SIG-M5 treated with dmso at 0.1 percent for 504 hours (cell line): ENCODE measurements at regions not wholly inside any gene's neighbourhood (a gene's known extent, or its start where the extent isn't known, plus 50 kb on each side); places are given as distances from the start of the nearest gene placed in this dataset.

ENCODE experiments used
- DNase-seq: peaks from one replicate; lab custom pipeline; 2025; ENCODE audit not compliant: unreplicated experiment; lab: John Stamatoyannopoulos, UW

- no peak for DNase-seq
Observed at GRCh38 chr4:162657966-162658365, 494.2 kb upstream of the FSTL5 start.

- DNase-seq: no peak
Observed at GRCh38 chr4:162650166-162650565, 486.4 kb upstream of the FSTL5 start.

GRCh38 chr4:162645381-162645780, 481.6 kb upstream of the FSTL5 start:
- no peak for DNase-seq

GRCh38 chr4:162644346-162644745, 480.5 kb upstream of the FSTL5 start:
- no peak for DNase-seq

GRCh38 chr4:162640152-162640551, 476.4 kb upstream of the FSTL5 start:
- no peak for DNase-seq

GRCh38 chr4:162634390-162634789, 470.6 kb upstream of the FSTL5 start:
- DNase-seq: no peak

GRCh38 chr4:162622664-162623063, 458.9 kb upstream of the FSTL5 start:
- no peak for DNase-seq

GRCh38 chr4:162610116-162610515, 446.3 kb upstream of the FSTL5 start:
- DNase-seq: no peak

GRCh38 chr4:162586266-162586665, 422.5 kb upstream of the FSTL5 start:
- no peak for DNase-seq

- DNase-seq: no peak
Observed at GRCh38 chr4:162582180-162582579, 418.4 kb upstream of the FSTL5 start.

- DNase-seq: no peak
Observed at GRCh38 chr4:162565730-162566129, 401.9 kb upstream of the FSTL5 start.

- DNase-seq: no peak
Observed at GRCh38 chr4:162560073-162560472, 396.3 kb upstream of the FSTL5 start.

- no peak for DNase-seq
Observed at GRCh38 chr4:162557516-162558106, 393.8 kb upstream of the FSTL5 start.

GRCh38 chr4:162535121-162535520, 371.3 kb upstream of the FSTL5 start:
- peak; percentile 0 for DNase-seq

GRCh38 chr4:162523171-162523570, 359.4 kb upstream of the FSTL5 start:
- DNase-seq: no peak

GRCh38 chr4:162522724-162523123, 358.9 kb upstream of the FSTL5 start:
- no peak for DNase-seq

- DNase-seq: no peak
Observed at GRCh38 chr4:162510937-162511336, 347.1 kb upstream of the FSTL5 start.

- DNase-seq: no peak
Observed at GRCh38 chr4:162510115-162510514, 346.3 kb upstream of the FSTL5 start.

- no peak for DNase-seq
Observed at GRCh38 chr4:162509333-162509732, 345.5 kb upstream of the FSTL5 start.

GRCh38 chr4:162506253-162506652, 342.5 kb upstream of the FSTL5 start:
- DNase-seq: no peak

GRCh38 chr4:162503868-162504267, 340.1 kb upstream of the FSTL5 start:
- no peak for DNase-seq

- DNase-seq: no peak
Observed at GRCh38 chr4:162502109-162502508, 338.3 kb upstream of the FSTL5 start.

- peak; percentile 32 for DNase-seq
Observed at GRCh38 chr4:162499478-162499877, 335.7 kb upstream of the FSTL5 start.

GRCh38 chr4:162498168-162498567, 334.4 kb upstream of the FSTL5 start:
- DNase-seq: no peak
